ENCODE measurements at regions not wholly inside any gene's neighbourhood (a gene's known extent, or its start where the extent isn't known, plus 50 kb on each side); places are given as distances from the start of the nearest gene placed in this dataset.
"Not testable (repeated sequence)": the region's sequence is repeated elsewhere in the genome, so short reads cannot be mapped to it uniquely, and the experiment has no call there.

GRCh38 chr7:69105981-69106380 lies 492.3 kb upstream of the AUTS2 start:
- no peak for ATAC-seq
- WGBS, 2 donors (ENCODE audit: low coverage in 1 of 2), result 75 to 92% methylated on average over 2 to 3 of the region's 3 CpGs
- Histone ChIP-seq H3K36me3 (no peaks in the 10 kb centered on the region), H3K27me3 (no peaks in the 10 kb centered on the region), H3K9me3 (no peaks in the 10 kb centered on the region), H3K4me1 (peaks cover 0 to 5% (median 0%) of the 10 kb centered on the region in 3 donors), H3K27ac (no peak overlapping the region), H3K4me3 (no peak overlapping the region)
- no peak for TF ChIP-seq POLR2A (IDR thresholded peaks at IDR 0.05)
- no peak for TF ChIP-seq CTCF (IDR thresholded peaks at IDR 0.05)
- TF ChIP-seq EP300 (IDR thresholded peaks at IDR 0.05), result no peak
- no peak for TF ChIP-seq POLR2AphosphoS5 (IDR thresholded peaks at IDR 0.05)

GRCh38 chr7:69106449-69106848 lies 491.8 kb upstream of the AUTS2 start:
- H3K36me3 ChIP-seq, result not testable (repeated sequence)

GRCh38 chr7:69106946-69107345 lies 491.3 kb upstream of the AUTS2 start:
- H3K4me3 ChIP-seq, ATAC-seq, H3K9me3 ChIP-seq, H3K36me3 ChIP-seq, H3K4me1 ChIP-seq, H3K27me3 ChIP-seq, H3K27ac ChIP-seq: not testable (repeated sequence)
- WGBS, 2 donors (ENCODE audit: low coverage in 1 of 2), result 90 to 100% methylated on average over 4 to 5 of the region's 7 CpGs

More at GRCh38 chr7:69106449-69106848, 491.8 kb upstream of the AUTS2 start:
- 98 to 100% methylated on average over 3 to 5 of the region's 7 CpGs for WGBS, 2 donors (ENCODE audit: low coverage in 1 of 2)
- H3K27ac ChIP-seq, H3K4me3 ChIP-seq, H3K4me1 ChIP-seq, H3K9me3 ChIP-seq, ATAC-seq, H3K27me3 ChIP-seq: not testable (repeated sequence)

- 90 to 94% methylated on average over 3 to 10 of the region's 10 CpGs for WGBS, 2 donors (ENCODE audit: low coverage in 1 of 2)
- no peak overlapping the region for H3K27ac ChIP-seq
- H3K9me3 ChIP-seq, result no peaks in the 10 kb centered on the region
- no peak overlapping the region for H3K4me3 ChIP-seq
- H3K4me1 ChIP-seq, result peaks cover 0 to 5% (median 0%) of the 10 kb centered on the region in 3 donors
- no peak for TF ChIP-seq CTCF (IDR thresholded peaks at IDR 0.05)
- no peak for TF ChIP-seq EP300 (IDR thresholded peaks at IDR 0.05)
- TF ChIP-seq POLR2AphosphoS5 (IDR thresholded peaks at IDR 0.05), result no peak
- TF ChIP-seq POLR2A (IDR thresholded peaks at IDR 0.05), result no peak
- no peaks in the 10 kb centered on the region for H3K36me3 ChIP-seq
- ATAC-seq, result no peak
- H3K27me3 ChIP-seq, result no peaks in the 10 kb centered on the region
Observed at GRCh38 chr7:69108097-69108496, 490.2 kb upstream of the AUTS2 start.

GRCh38 chr7:69109246-69109645 lies 489.0 kb upstream of the AUTS2 start:
- no peak overlapping the region for H3K4me3 ChIP-seq
- H3K27me3 ChIP-seq, result no peaks in the 10 kb centered on the region
- 10 to 63% methylated on average over 3 of the region's 3 CpGs for WGBS, 2 donors (ENCODE audit: low coverage in 1 of 2)
- H3K27ac ChIP-seq, result no peak overlapping the region
- H3K4me1 ChIP-seq, result peaks cover 0 to 5% (median 0%) of the 10 kb centered on the region in 3 donors
- TF ChIP-seq POLR2AphosphoS5 (IDR thresholded peaks at IDR 0.05) (no peak), CTCF (IDR thresholded peaks at IDR 0.05) (no peak), EP300 (IDR thresholded peaks at IDR 0.05) (no peak), POLR2A (IDR thresholded peaks at IDR 0.05) (no peak)
- no peaks in the 10 kb centered on the region for H3K9me3 ChIP-seq
- no peak for ATAC-seq
- no peaks in the 10 kb centered on the region for H3K36me3 ChIP-seq

GRCh38 chr7:69109879-69110278 lies 488.4 kb upstream of the AUTS2 start:
- ATAC-seq, result no peak
- H3K9me3 ChIP-seq, result no peaks in the 10 kb centered on the region
- no peak overlapping the region for H3K27ac ChIP-seq
- no peaks in the 10 kb centered on the region for H3K36me3 ChIP-seq
- no peak overlapping the region for H3K4me3 ChIP-seq
- TF ChIP-seq CTCF (IDR thresholded peaks at IDR 0.05) (no peak), POLR2A (IDR thresholded peaks at IDR 0.05) (no peak), POLR2AphosphoS5 (IDR thresholded peaks at IDR 0.05) (no peak), EP300 (IDR thresholded peaks at IDR 0.05) (no peak)
- WGBS, 2 donors (ENCODE audit: low coverage in 1 of 2), result 91 to 93% methylated on average over 4 to 7 of the region's 7 CpGs
- H3K4me1 ChIP-seq, result peaks cover 0 to 5% (median 0%) of the 10 kb centered on the region in 3 donors
- no peaks in the 10 kb centered on the region for H3K27me3 ChIP-seq

Data from gastroesophageal sphincter (tissue), 4 donors.